ENCODE measurements at regions not wholly inside any gene's neighbourhood (a gene's known extent, or its start where the extent isn't known, plus 50 kb on each side); places are given as distances from the start of the nearest gene placed in this dataset.

- DNase-seq: no peak
Measured at GRCh38 chr9:108322326-108323098, 533.3 kb downstream of the ACTL7B start.

GRCh38 chr9:108316630-108317029 lies 539.2 kb downstream of the ACTL7B start:
- no peak for DNase-seq

GRCh38 chr9:108316066-108316465 lies 539.7 kb downstream of the ACTL7B start:
- no peak for DNase-seq

- no peak for DNase-seq
Measured at GRCh38 chr9:108311745-108312144, 544.0 kb downstream of the ACTL7B start.

- DNase-seq: no peak
Measured at GRCh38 chr9:108310202-108310601, 545.6 kb downstream of the ACTL7B start.

- DNase-seq: no peak
Measured at GRCh38 chr9:108300306-108301287, 555.2 kb downstream of the ACTL7B start.

- no peak for DNase-seq
Measured at GRCh38 chr9:108297073-108297472, 558.7 kb downstream of the ACTL7B start.

- no peak for DNase-seq
Measured at GRCh38 chr9:108296056-108296455, 559.7 kb downstream of the ACTL7B start.

- no peak for DNase-seq
Measured at GRCh38 chr9:108291586-108291932, 564.2 kb downstream of the ACTL7B start.

GRCh38 chr9:108290839-108291585 lies 564.8 kb downstream of the ACTL7B start:
- no peak for DNase-seq

- DNase-seq: no peak
Measured at GRCh38 chr9:108286638-108287206, 569.1 kb downstream of the ACTL7B start.

GRCh38 chr9:108283696-108284095 lies 572.1 kb downstream of the ACTL7B start:
- no peak for DNase-seq

- DNase-seq: no peak
Measured at GRCh38 chr9:108282872-108283271, 572.9 kb downstream of the ACTL7B start.

GRCh38 chr9:108281696-108282095 lies 574.1 kb downstream of the ACTL7B start:
- DNase-seq: no peak

GRCh38 chr9:108278341-108278740 lies 577.4 kb downstream of the ACTL7B start:
- DNase-seq: peak; percentile 10

- no peak for DNase-seq
Measured at GRCh38 chr9:108277216-108277615, 578.6 kb downstream of the ACTL7B start.

- no peak for DNase-seq
Measured at GRCh38 chr9:108275906-108276305, 579.9 kb downstream of the ACTL7B start.

GRCh38 chr9:108274971-108275370 lies 580.8 kb downstream of the ACTL7B start:
- DNase-seq: no peak

GRCh38 chr9:108273988-108274387 lies 581.8 kb downstream of the ACTL7B start:
- no peak for DNase-seq

GRCh38 chr9:108272349-108272899 lies 583.4 kb downstream of the ACTL7B start:
- DNase-seq: peak; percentile 14

GRCh38 chr9:108271646-108272348 lies 584.0 kb downstream of the ACTL7B start:
- DNase-seq: peak; percentile 91

- no peak for DNase-seq
Measured at GRCh38 chr9:108271236-108271635, 584.5 kb downstream of the ACTL7B start.
